ENCODE measurements at regions not wholly inside any gene's neighbourhood (a gene's known extent, or its start where the extent isn't known, plus 50 kb on each side); places are given as distances from the start of the nearest gene placed in this dataset.

DNA sequence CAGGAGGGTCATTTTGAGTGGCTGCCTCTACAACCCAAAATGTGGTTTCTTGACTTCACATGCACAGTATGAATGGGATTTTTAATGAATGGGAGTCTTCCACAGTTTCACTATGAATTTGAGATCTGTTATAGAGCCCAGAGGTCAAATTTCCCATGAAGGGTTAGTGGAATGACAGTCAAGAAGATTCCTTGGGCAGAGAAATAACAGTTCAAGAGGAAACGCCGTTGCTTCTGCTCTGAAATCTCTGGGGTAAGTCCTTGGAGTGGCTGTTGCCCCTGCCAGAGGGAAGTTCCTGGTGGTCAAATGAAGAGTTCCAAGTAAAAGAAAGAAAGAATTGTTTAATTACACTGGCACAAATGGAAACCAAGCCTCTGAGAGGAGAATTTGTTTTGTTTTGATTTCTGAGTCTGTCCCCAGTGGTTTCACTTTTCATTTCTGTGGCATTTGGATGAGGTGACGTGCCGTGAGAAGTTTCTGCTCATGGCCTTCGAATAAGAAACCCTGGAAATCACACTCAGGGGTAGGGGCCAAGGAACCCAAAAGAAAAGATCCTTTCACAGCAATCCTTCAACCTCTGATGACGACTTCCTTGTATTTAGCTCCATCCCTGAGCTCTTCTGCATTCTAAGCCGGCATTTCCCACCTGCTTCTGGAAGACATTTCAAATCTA is 77.5 kb upstream of the IL12A start:
- TF ChIP-seq, protein P1, sequence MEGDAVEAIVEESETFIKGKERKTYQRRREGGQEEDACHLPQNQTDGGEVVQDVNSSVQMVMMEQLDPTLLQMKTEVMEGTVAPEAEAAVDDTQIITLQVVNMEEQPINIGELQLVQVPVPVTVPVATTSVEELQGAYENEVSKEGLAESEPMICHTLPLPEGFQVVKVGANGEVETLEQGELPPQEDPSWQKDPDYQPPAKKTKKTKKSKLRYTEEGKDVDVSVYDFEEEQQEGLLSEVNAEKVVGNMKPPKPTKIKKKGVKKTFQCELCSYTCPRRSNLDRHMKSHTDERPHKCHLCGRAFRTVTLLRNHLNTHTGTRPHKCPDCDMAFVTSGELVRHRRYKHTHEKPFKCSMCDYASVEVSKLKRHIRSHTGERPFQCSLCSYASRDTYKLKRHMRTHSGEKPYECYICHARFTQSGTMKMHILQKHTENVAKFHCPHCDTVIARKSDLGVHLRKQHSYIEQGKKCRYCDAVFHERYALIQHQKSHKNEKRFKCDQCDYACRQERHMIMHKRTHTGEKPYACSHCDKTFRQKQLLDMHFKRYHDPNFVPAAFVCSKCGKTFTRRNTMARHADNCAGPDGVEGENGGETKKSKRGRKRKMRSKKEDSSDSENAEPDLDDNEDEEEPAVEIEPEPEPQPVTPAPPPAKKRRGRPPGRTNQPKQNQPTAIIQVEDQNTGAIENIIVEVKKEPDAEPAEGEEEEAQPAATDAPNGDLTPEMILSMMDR (IDR thresholded peaks at IDR 0.05; ENCODE audit: low read depth, low read length, missing control alignments) = peak; percentile 11
- no peak for DNase-seq (ENCODE audit: low read depth)
- H3K4me3 ChIP-seq (ENCODE audit: low read depth, low read length) = peak overlapping the region; percentile 24; the same call in 1 of the 2 replicates

DNA sequence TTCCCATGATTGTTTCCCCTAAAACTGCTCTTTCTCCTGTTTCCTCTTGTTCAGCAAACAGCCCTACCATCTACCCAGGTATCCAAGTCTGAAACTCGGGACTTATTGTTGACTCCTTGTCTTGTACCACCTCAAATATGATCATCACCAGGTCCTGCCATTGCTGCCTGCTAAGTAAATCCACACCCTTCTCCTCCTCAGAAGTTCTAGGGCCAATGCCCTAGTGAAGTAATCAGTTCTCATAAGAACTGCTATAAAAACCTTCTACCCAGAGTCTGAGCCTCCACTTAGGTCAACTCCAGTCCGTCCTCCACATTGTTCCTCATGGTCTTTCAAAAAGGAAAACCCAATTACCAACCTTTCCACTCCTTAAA is 77.0 kb upstream of the IL12A start:
- no peak for DNase-seq (ENCODE audit: low read depth)
- H3K4me3 ChIP-seq (ENCODE audit: low read depth, low read length) = no peak overlapping the region

DNA sequence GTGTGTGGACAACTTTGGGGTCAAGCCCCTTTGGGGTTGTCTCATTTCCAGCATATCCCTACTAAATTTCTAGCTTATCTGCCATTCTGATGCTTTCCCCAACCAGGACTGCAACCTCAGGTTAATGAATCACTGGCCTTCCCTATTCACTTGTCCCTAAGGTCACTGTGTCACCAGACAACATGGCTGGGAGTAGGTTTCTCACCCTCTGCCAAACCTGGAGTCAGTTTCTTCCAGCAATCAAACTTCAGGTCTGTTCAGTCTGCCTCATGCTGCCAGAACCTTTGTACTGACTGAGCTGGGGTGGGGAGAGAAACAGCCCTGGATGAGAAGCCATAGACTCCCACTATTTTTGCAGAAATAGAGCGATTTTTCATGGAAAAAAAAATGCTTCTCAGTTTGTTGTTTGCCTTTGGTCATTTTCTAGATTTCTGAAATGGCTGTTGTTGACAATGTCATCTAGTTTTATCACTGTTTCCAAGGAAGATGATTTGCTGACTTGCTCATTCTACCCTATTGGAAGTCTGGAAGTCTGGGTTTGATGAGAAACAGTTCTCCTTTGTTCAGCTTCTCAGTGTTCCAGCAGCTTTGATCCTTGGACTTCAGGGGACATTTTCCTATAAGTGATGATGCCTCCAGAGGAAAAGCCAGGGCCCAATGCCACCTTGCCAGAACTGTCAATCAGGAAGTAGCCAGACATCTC is 74.8 kb upstream of the IL12A start:
- H3K4me3 ChIP-seq (ENCODE audit: low read depth, low read length) = no peak overlapping the region
- TF ChIP-seq, protein P1 (IDR thresholded peaks at IDR 0.05; ENCODE audit: low read depth, low read length, missing control alignments) = no peak
- DNase-seq (ENCODE audit: low read depth) = no peak

More for the DNA sequence above, 77.0 kb upstream of the IL12A start:
- TF ChIP-seq, protein P1 (IDR thresholded peaks at IDR 0.05; ENCODE audit: low read depth, low read length, missing control alignments) = no peak

DNA sequence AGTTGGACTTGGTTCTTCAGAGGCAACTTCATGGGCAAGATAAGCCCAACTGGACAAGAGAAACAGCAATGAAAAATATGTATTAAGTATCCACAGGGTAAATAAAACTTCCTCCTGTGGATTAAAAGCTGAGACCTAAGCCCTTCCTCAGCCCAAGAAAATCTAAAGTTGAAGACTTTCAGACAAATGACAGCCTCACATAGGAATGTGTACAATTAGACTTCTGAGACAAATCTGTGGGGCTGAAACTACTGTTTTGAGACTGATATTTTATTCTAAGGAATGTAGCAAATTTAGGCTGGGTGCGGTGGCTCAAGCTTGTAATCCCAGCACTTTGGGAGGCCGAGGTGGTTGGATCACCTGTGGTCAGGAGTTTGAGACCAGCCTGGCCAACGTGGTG is 74.2 kb upstream of the IL12A start:
- no peak overlapping the region for H3K4me3 ChIP-seq (ENCODE audit: low read depth, low read length)
- TF ChIP-seq, protein P1 (IDR thresholded peaks at IDR 0.05; ENCODE audit: low read depth, low read length, missing control alignments) = no peak
- no peak for DNase-seq (ENCODE audit: low read depth)

DNA sequence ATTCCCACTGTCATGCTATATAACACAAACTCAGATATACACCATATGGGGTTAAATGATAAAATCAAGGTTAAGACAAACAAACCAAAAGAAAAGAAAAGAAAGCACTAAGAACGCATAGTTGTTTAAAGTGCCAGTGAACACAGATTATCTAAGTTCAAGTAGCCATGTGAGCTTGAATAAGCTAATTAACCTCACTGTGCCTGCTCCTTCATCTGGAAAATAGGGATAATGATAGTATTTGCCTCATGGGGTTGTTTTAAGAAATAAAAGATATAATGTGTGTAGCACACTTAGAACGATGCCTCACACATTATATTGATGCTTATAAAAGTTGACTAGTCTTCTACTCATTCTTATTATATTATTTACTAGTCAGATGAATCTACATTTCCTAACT is 72.6 kb upstream of the IL12A start:
- TF ChIP-seq, protein P1 (IDR thresholded peaks at IDR 0.05; ENCODE audit: low read depth, low read length, missing control alignments) = no peak
- DNase-seq (ENCODE audit: low read depth) = no peak
- no peak overlapping the region for H3K4me3 ChIP-seq (ENCODE audit: low read depth, low read length)

DNA sequence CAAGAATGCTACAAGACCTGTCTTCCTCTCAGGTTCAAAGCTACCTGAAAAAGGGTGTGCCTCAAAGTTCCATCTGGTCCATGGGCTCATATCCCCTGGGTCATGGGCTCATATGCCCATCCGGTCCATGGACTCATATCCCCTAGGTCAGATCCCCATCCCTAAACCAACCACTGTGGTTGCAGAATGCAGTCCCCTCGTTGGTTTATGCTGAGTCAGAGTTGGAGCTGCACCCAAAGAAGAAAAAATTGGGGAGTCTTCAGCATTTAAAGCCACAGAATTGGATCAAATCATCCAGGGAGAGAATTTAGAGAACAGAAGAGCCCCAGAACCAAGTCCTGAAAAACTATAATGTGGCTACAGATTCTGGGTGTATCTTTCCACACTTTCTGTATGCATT is 71.5 kb upstream of the IL12A start:
- H3K4me3 ChIP-seq (ENCODE audit: low read depth, low read length) = no peak overlapping the region
- TF ChIP-seq, protein P1 (IDR thresholded peaks at IDR 0.05; ENCODE audit: low read depth, low read length, missing control alignments) = no peak
- no peak for DNase-seq (ENCODE audit: low read depth)

Data from GM12864 (cell line).